VCaP (cell line): ENCODE measurements at regions not wholly inside any gene's neighbourhood (a gene's known extent, or its start where the extent isn't known, plus 50 kb on each side); places are given as distances from the start of the nearest gene placed in this dataset.

Experiments used
- H3K27ac ChIP-seq: fragments of 450-650 bp; 2 replicates; pipeline ENCODE4 v1.5.1; 2017
- CTCF ChIP-seq: fragments of 450-650 bp; conservative IDR thresholded peaks from 2 replicates; pipeline ENCODE4 v1.5.1; 2017; ENCODE audit warnings: mild to moderate bottlenecking, moderate library complexity

GRCh38 chr5:88951457-88951856 is 68.5 kb upstream of the MEF2C start:
- no peak for TF ChIP-seq CTCF
- no peak overlapping the region for H3K27ac ChIP-seq

- no peak overlapping the region for H3K27ac ChIP-seq
- no peak for TF ChIP-seq CTCF
Measured at GRCh38 chr5:88948746-88949600, 66.0 kb upstream of the MEF2C start.

DNA sequence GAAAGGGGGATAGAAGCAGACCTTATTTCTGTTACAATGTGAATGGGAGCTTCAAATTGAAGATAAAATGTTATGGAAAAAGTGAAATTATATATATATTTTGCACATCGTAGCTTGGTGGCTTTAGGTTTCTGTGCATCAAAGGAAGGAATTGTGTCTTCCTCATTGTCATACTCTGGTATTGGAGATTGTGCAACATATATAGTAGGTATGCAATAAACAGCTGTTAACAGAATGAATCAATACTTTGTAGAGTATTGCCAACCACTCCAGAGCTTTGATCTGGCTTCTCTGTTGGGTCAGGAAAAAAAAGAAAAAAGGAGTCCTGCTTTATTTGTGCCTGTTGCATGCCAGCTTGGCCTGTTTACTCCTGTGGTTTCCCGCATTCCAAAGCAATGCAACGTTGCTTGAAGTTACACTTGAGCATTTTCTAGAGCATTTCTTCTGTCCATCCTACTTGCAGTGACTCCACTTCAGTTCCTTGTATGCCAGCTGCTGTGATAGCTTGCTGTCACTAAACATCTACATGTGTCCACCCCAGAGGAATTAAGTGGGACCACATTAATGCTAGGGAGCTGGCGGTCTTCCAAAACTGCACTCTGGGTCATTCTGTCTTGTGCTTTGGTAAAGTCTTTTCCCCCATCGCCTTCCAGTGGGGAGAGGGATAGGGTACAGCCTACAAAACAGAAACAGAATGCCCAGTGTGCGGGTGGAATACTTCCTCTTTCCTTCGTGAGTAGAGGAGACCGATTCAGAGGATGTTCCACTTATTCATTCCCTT is 62.0 kb upstream of the MEF2C start:
- TF ChIP-seq CTCF, result no peak

DNA sequence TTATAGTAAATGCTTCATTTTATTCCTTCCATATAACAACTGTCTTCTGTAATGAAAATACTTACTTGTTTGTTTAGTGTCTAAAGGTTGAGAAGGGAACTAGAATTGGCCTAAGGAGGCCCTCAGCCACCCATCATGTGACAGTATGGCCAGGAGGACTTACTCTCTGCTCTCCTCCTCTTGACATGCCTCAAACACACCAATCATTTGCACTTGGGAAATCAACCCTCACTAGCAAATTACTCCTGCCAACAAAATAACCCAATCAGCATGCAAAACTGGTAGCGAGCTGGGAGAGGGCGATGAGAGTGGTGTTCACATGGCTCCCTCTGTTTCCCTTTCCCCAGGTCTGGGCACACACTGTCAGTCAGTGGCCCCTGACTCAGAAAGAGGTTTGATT is 58.6 kb upstream of the MEF2C start:
- TF ChIP-seq CTCF, result no peak
- no peak overlapping the region for H3K27ac ChIP-seq

More for the DNA sequence above, 62.0 kb upstream of the MEF2C start:
- no peak overlapping the region for H3K27ac ChIP-seq

DNA sequence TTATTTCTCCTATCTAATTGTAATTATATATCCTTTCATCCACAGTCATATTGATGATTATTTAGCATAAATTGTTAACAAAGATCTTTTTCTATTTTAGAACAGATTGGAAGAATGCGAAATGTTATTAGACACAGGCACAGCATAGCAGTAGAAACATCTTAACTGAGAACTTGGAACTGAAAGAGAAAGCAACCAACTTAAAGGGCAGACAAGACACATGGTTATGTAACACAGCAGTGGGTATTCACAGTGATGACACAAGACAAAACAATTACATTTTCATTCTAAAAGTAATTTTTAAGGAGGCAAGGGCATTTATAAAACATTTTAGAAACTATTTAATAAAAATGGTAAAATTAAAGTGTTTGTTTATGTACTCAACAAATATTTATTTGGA is 57.7 kb upstream of the MEF2C start:
- no peak for TF ChIP-seq CTCF
- H3K27ac ChIP-seq, result no peak overlapping the region

- H3K27ac ChIP-seq, result no peak overlapping the region
- TF ChIP-seq CTCF, result no peak
Measured at GRCh38 chr5:88939300-88939699, 56.3 kb upstream of the MEF2C start.

DNA sequence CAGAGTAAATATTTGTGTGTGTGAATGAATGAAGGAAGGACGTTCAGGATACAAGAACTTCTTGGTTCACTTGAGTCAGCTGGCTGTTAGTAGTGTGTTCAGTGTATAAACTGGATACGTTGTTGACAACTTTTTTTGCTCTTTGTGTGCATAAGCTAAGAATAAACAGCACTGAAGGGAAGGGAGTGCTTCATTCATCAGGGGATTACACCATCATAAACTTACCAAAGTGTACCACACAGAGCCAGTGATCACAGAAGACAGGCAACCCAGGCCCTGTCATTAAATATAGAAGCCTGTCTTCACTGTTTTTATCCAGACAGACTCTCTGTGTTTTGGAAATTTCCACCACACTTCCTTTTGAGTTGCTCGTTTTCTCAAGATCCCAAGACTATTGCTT is 55.5 kb upstream of the MEF2C start:
- TF ChIP-seq CTCF, result no peak
- H3K27ac ChIP-seq, result no peak overlapping the region
